ENCODE measurements at regions not wholly inside any gene's neighbourhood (a gene's known extent, or its start where the extent isn't known, plus 50 kb on each side); places are given as distances from the start of the nearest gene placed in this dataset.

DNA sequence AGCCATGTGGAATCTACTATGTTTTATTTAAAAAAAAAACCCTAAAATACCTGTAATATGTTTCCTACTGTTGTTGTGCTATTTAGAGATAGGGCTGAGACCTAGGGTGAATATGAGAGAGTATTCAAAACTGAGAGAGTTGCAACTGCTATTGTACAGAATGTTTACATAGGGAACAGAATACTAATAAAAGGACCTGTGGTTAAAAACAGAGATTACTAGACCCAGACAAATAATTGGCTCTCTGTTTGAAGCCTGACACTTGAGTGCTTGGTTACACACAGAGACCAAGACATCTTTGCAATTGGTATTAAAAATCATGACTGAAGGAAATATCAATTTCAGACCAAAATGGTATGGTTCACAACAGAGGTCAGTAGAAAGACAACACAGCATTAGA, 278.9 kb upstream of the GIMD1 start:
- DNase-seq (ENCODE audit: extremely low spot score): no peak
- ChIA-PET CTCF (no interaction called here), POLR2A (no interaction called here)
- TF ChIP-seq, protein P1, sequence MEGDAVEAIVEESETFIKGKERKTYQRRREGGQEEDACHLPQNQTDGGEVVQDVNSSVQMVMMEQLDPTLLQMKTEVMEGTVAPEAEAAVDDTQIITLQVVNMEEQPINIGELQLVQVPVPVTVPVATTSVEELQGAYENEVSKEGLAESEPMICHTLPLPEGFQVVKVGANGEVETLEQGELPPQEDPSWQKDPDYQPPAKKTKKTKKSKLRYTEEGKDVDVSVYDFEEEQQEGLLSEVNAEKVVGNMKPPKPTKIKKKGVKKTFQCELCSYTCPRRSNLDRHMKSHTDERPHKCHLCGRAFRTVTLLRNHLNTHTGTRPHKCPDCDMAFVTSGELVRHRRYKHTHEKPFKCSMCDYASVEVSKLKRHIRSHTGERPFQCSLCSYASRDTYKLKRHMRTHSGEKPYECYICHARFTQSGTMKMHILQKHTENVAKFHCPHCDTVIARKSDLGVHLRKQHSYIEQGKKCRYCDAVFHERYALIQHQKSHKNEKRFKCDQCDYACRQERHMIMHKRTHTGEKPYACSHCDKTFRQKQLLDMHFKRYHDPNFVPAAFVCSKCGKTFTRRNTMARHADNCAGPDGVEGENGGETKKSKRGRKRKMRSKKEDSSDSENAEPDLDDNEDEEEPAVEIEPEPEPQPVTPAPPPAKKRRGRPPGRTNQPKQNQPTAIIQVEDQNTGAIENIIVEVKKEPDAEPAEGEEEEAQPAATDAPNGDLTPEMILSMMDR (IDR thresholded peaks at IDR 0.05; ENCODE audit: control extremely low read depth, extremely low read depth, low read depth, missing control alignments): no peak

DNA sequence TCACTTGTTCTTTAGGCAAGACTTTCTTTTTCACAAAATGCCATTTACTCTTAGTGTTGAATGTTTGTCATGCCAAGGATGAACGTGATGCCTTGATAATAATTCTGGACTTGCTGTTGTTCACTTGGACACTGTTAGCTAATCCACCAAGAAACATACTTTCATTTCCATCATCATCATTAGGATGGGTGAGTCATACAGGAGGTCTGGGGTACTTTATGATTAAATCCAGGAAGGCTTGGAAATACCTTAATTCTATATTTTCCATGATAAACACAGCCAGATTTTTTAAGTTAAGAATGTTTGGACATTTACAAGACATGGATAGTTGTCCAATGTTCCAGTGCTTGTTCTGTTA, 260.7 kb upstream of the GIMD1 start:
- no peak for DNase-seq (ENCODE audit: extremely low spot score)
- TF ChIP-seq, protein P1 (IDR thresholded peaks at IDR 0.05; ENCODE audit: control extremely low read depth, extremely low read depth, low read depth, missing control alignments): no peak
- ChIA-PET CTCF (no interaction called here), POLR2A (no interaction called here)

- TF ChIP-seq, protein P1 (IDR thresholded peaks at IDR 0.05; ENCODE audit: control extremely low read depth, extremely low read depth, low read depth, missing control alignments): no peak
- ChIA-PET POLR2A (no interaction called here), CTCF (no interaction called here)
- DNase-seq (ENCODE audit: extremely low spot score): no peak
These were observed 260.1 kb upstream of the GIMD1 start for GRCh38 chr4:106628586-106629267.

- no peak for DNase-seq (ENCODE audit: extremely low spot score)
- CTCF ChIA-PET: no interaction called here
- TF ChIP-seq, protein P1 (IDR thresholded peaks at IDR 0.05; ENCODE audit: control extremely low read depth, extremely low read depth, low read depth, missing control alignments): no peak
- POLR2A ChIA-PET: no interaction called here
These were observed 258.5 kb upstream of the GIMD1 start for GRCh38 chr4:106627051-106627450.

GRCh38 chr4:106624671-106625070, 256.1 kb upstream of the GIMD1 start:
- ChIA-PET CTCF (no interaction called here), POLR2A (no interaction called here)
- TF ChIP-seq, protein P1 (IDR thresholded peaks at IDR 0.05; ENCODE audit: control extremely low read depth, extremely low read depth, low read depth, missing control alignments): no peak
- DNase-seq (ENCODE audit: extremely low spot score): no peak

DNA sequence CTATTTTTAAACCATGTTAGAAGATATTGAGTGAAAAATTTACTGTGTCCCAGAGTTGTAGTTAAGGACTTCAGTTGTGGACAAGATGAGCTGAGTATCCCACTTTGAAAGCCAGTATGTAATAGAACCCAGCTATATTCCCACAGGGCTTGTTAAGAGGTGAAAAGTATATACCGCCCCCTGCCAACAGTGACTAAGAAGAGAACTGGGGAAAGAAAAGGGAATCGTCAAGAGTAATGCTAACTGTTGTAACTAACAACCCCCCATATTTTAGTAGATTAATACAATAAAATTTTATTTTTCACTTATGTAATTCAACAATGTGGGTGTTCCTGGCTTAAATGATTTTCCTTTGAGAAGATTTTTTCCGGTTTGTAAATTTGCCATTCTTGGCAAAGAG, 250.4 kb upstream of the GIMD1 start:
- DNase-seq (ENCODE audit: extremely low spot score): no peak
- POLR2A ChIA-PET: no interaction called here
- CTCF ChIA-PET: no interaction called here
- TF ChIP-seq, protein P1 (IDR thresholded peaks at IDR 0.05; ENCODE audit: control extremely low read depth, extremely low read depth, low read depth, missing control alignments): no peak

- POLR2A ChIA-PET: no interaction called here
- TF ChIP-seq, protein P1 (IDR thresholded peaks at IDR 0.05; ENCODE audit: control extremely low read depth, extremely low read depth, low read depth, missing control alignments): no peak
- CTCF ChIA-PET: no interaction called here
- DNase-seq (ENCODE audit: extremely low spot score): no peak
These were observed 247.4 kb upstream of the GIMD1 start for GRCh38 chr4:106615961-106616360.
